MM.1S (cell line): ENCODE measurements at regions not wholly inside any gene's neighbourhood (a gene's known extent, or its start where the extent isn't known, plus 50 kb on each side); places are given as distances from the start of the nearest gene placed in this dataset.

Experiments
- EZH2 ChIP-seq: fragments of 300-600 bp; sonication (generic); optimal IDR thresholded peaks from 2 replicates; pipeline ENCODE3; 2017; ENCODE audit warnings: low read depth, mild to moderate bottlenecking, antibody characterized with exemption, low read length, mixed read lengths
- EZH2phosphoT487 ChIP-seq: fragments of 300-600 bp; sonication (generic); IDR thresholded peaks from 2 replicates; pipeline ENCODE4 v1.6.1; 2018; ENCODE audit warnings: antibody characterized with exemption, low read length
- TF ChIP-seq, protein P1 (sequence below): fragments of 300-600 bp; sonication (generic); IDR thresholded peaks from 2 replicates; pipeline ENCODE4 v1.5.1; 2016; ENCODE audit warnings: antibody characterized with exemption, low read length, mixed read lengths

DNA sequence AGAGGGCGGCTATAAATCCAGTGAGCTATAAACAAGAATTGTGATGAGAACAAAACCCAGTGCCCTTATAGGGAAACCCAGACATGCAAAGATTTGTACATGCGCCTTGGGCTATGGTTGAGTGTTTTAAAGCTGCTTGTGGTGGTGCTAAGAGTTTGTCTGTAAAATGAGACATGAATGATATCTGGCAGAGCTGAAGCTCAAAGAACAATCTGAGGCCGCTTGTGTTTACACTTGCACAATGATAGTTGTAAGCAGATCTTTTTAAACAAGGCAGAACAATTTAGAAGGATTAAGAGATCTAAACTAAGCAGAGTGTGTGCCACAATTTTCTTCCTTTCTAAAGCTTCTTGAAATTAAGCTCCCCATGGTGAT, 80.4 kb upstream of the ADAMTS5 start:
- TF ChIP-seq, protein P1, sequence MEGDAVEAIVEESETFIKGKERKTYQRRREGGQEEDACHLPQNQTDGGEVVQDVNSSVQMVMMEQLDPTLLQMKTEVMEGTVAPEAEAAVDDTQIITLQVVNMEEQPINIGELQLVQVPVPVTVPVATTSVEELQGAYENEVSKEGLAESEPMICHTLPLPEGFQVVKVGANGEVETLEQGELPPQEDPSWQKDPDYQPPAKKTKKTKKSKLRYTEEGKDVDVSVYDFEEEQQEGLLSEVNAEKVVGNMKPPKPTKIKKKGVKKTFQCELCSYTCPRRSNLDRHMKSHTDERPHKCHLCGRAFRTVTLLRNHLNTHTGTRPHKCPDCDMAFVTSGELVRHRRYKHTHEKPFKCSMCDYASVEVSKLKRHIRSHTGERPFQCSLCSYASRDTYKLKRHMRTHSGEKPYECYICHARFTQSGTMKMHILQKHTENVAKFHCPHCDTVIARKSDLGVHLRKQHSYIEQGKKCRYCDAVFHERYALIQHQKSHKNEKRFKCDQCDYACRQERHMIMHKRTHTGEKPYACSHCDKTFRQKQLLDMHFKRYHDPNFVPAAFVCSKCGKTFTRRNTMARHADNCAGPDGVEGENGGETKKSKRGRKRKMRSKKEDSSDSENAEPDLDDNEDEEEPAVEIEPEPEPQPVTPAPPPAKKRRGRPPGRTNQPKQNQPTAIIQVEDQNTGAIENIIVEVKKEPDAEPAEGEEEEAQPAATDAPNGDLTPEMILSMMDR, result no peak
- no peak for TF ChIP-seq EZH2
- no peak for TF ChIP-seq EZH2phosphoT487
